Mucosa of descending colon (tissue), 3 donors: ENCODE measurements at regions not wholly inside any gene's neighbourhood (a gene's known extent, or its start where the extent isn't known, plus 50 kb on each side); places are given as distances from the start of the nearest gene placed in this dataset.

Experiments used
- ATAC-seq: fragments of 200-7000 bp; cut with Tn5 transposase; one replicate; pipeline ENCODE4 v1.9.1; 2020; ENCODE audit warnings: mild to moderate bottlenecking, moderate library complexity
- DNase-seq, 3 donors: peaks; one replicate each; pipeline ENCODE4 v3.0.0-alpha.2; 2020
- H3K36me3 ChIP-seq: fragments of 200-600 bp; one replicate; pipeline ENCODE4 v1.8.0; 2021; ENCODE audit warnings: low read depth, mild to moderate bottlenecking
- H3K4me1 ChIP-seq: fragments of 200-600 bp; one replicate; pipeline ENCODE4 v1.8.0; 2021; ENCODE audit warnings: low read depth, mild to moderate bottlenecking
- H3K4me3 ChIP-seq: fragments of 200-600 bp; one replicate; pipeline ENCODE4 v1.8.0; 2021; ENCODE audit warnings: mild to moderate bottlenecking
- H3K9me3 ChIP-seq: fragments of 200-600 bp; one replicate; pipeline ENCODE4 v1.8.0; 2021; ENCODE audit warnings: mild to moderate bottlenecking
- CTCF ChIP-seq: fragments of 200-600 bp; IDR thresholded peaks from one replicate; pipeline ENCODE4 v1.8.0; 2022; ENCODE audit warnings: antibody characterized with exemption, mild to moderate bottlenecking
- intact Hi-C, 2 donors: fragments of 100-400 bp; cut with DNase I in 1 of 2; cut with micrococcal nuclease in 1 of 2; formaldehyde crosslinking; loops; one replicate each; pipeline versions ENCODE4 v1.11.0 to v1.11.1; 2022; cut with DNase I, micrococcal nuclease
- donor health status: DM: no; HTN: no; CAD: no; lungs with moderate emphysema.
- donor health status: DM: no; HTN: no; CAD: no.
- donor health status: DM: no; HTN: yes; CAD: no.

- no peak for TF ChIP-seq CTCF
- DNase-seq (no peak), ATAC-seq (no peak)
- Histone ChIP-seq H3K4me3 (no peak overlapping the region), H3K9me3 (no peaks in the 10 kb centered on the region), H3K4me1 (no peaks in the 10 kb centered on the region), H3K36me3 (no peaks in the 10 kb centered on the region)
- intact Hi-C loops: no loop called here
Measured at GRCh38 chr5:31106691-31107090, 86.8 kb upstream of the CDH6 start.

GRCh38 chr5:31106278-31106677 is 87.2 kb upstream of the CDH6 start:
- ATAC-seq (no peak), DNase-seq (no peak)
- H3K4me3 ChIP-seq: no peak overlapping the region
- H3K9me3 ChIP-seq: no peaks in the 10 kb centered on the region
- no peaks in the 10 kb centered on the region for H3K36me3 ChIP-seq
- intact Hi-C loops: no loop called here
- no peak for TF ChIP-seq CTCF
- no peaks in the 10 kb centered on the region for H3K4me1 ChIP-seq

- H3K4me3 ChIP-seq: no peak overlapping the region
- H3K36me3 ChIP-seq: no peaks in the 10 kb centered on the region
- TF ChIP-seq CTCF: no peak
- no peaks in the 10 kb centered on the region for H3K4me1 ChIP-seq
- H3K9me3 ChIP-seq: no peaks in the 10 kb centered on the region
- ATAC-seq (no peak), DNase-seq (no peak)
- intact Hi-C loops: no loop called here
Measured at GRCh38 chr5:31104775-31105174, 88.7 kb upstream of the CDH6 start.

GRCh38 chr5:31100781-31101310 is 92.6 kb upstream of the CDH6 start:
- ATAC-seq (no peak), DNase-seq (no peak)
- Histone ChIP-seq H3K36me3 (no peaks in the 10 kb centered on the region), H3K9me3 (no peaks in the 10 kb centered on the region), H3K4me3 (no peak overlapping the region), H3K4me1 (no peaks in the 10 kb centered on the region)
- no peak for TF ChIP-seq CTCF
- intact Hi-C loops: no loop called here

- no peaks in the 10 kb centered on the region for H3K9me3 ChIP-seq
- DNase-seq (no peak), ATAC-seq (no peak)
- intact Hi-C loops: no loop called here
- no peak overlapping the region for H3K4me3 ChIP-seq
- no peaks in the 10 kb centered on the region for H3K4me1 ChIP-seq
- H3K36me3 ChIP-seq: no peaks in the 10 kb centered on the region
- no peak for TF ChIP-seq CTCF
Measured at GRCh38 chr5:31100047-31100575, 93.4 kb upstream of the CDH6 start.

GRCh38 chr5:31098811-31099210 is 94.7 kb upstream of the CDH6 start:
- DNase-seq (no peak), ATAC-seq (no peak)
- no peak for TF ChIP-seq CTCF
- Histone ChIP-seq H3K4me1 (no peaks in the 10 kb centered on the region), H3K9me3 (no peaks in the 10 kb centered on the region), H3K36me3 (no peaks in the 10 kb centered on the region), H3K4me3 (no peak overlapping the region)
- intact Hi-C loops: no loop called here
